D721Med (cell line): ENCODE measurements at regions not wholly inside any gene's neighbourhood (a gene's known extent, or its start where the extent isn't known, plus 50 kb on each side); places are given as distances from the start of the nearest gene placed in this dataset.
"Not testable (repeated sequence)": the region's sequence is repeated elsewhere in the genome, so short reads cannot be mapped to it uniquely, and the experiment has no call there.

Experiments
- DNase-seq: peaks from one replicate; pipeline ENCODE4 v3.0.0; 2011; ENCODE audit warnings: low spot score; ENCODE audit not compliant: insufficient read length
- FAIRE-seq: peaks from 2 replicates; lab custom pipeline; 2011; peaks lifted over from hg19 to GRCh38; lab: Jason Lieb, UNC
- TF ChIP-seq, protein P1 (sequence below): IDR thresholded peaks from 2 replicates; pipeline ENCODE4 v1.5.1; 2012; ENCODE audit warnings: mild to moderate bottlenecking, control low read depth; ENCODE audit not compliant: insufficient read depth; ENCODE audit errors: missing control alignments

DNA sequence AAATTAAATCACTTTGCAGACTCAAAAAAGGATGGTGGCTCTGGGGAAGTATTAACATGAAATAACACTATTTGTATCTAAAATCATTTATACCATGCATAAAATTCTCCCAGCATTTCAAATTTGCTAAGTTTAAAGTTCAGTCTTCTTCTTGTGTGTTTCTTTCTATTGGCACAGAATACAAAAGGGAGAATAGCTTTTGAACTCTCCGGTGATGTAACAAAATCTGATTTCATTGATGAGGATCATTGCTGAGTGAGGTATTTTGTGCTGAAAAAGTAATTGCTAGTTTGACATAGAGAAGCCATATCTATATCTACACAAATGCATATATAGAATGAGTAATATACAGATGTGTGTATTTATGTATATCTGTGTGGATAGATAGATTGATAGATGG is 174.8 kb downstream of the LACC1 start:
- TF ChIP-seq, protein P1, sequence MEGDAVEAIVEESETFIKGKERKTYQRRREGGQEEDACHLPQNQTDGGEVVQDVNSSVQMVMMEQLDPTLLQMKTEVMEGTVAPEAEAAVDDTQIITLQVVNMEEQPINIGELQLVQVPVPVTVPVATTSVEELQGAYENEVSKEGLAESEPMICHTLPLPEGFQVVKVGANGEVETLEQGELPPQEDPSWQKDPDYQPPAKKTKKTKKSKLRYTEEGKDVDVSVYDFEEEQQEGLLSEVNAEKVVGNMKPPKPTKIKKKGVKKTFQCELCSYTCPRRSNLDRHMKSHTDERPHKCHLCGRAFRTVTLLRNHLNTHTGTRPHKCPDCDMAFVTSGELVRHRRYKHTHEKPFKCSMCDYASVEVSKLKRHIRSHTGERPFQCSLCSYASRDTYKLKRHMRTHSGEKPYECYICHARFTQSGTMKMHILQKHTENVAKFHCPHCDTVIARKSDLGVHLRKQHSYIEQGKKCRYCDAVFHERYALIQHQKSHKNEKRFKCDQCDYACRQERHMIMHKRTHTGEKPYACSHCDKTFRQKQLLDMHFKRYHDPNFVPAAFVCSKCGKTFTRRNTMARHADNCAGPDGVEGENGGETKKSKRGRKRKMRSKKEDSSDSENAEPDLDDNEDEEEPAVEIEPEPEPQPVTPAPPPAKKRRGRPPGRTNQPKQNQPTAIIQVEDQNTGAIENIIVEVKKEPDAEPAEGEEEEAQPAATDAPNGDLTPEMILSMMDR, result no peak
- FAIRE-seq (no peak), DNase-seq (no peak)

DNA sequence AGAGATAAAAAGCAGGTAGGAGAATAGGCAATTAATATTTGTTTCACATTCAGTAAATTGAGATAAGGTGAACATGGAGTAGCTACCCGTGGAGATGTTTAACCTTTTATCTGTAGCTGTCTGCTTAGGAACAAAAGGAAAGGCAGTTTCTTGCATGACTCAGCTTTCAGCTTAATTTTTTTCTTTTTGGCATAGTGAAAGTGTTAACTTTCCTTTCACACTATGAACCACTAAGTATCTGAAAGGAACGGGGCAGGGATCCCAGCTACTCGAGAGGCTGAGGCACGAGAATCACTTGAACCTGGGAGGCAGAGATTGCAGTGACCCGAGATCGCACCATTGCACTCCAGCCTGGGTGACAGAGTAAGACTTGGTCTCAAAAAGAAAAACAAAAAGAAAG is 176.0 kb downstream of the LACC1 start:
- FAIRE-seq, DNase-seq: not testable (repeated sequence)

DNA sequence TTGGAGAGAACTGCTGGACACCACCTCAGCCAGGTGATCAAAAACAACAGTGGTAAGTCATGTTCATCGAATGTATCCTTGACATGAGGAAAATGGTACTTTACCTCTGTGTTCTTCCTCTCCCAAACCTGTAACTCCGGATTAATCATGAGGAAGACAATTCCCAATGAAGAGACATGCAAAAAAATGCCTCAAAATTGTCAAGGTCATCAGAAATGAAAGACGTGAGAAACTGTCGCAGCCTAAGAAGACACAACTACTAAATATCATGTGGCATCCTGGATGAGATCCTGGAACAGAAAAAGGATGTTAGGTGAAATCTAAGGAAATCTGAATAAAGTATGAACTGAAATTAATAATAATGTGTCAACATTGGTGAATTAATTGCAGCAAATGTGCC is 178.4 kb downstream of the LACC1 start:
- TF ChIP-seq, protein P1, result no peak
- DNase-seq (no peak), FAIRE-seq (no peak)

DNA sequence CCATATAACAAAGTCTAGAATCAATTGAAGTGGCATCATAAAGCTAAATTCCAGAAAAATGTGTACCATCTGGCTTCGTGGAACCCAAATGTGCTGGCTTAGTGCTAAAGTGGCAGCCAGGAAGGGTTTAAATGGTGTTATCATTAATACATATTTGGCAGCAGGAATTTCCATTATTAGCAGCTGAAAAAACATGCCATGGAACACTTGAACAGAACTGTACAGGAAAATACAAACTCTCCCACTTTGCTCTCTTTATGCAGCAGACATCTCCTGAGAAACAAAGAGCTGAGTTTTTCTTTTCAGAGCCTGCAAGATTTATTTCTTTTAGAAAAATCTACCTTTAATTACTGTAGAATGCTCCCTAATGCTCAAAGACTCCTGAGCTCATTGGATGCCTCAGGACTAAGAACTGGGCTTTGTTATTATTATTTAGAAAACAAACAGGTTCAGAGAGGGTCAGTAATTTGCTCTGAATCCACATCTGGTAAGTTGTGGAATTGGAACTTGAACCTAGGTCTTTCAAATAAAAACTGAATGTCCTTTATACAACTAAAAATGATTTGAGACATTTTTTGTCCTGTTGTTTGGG is 179.0 kb downstream of the LACC1 start:
- FAIRE-seq, result no peak
- no peak for DNase-seq
- TF ChIP-seq, protein P1, result no peak

DNA sequence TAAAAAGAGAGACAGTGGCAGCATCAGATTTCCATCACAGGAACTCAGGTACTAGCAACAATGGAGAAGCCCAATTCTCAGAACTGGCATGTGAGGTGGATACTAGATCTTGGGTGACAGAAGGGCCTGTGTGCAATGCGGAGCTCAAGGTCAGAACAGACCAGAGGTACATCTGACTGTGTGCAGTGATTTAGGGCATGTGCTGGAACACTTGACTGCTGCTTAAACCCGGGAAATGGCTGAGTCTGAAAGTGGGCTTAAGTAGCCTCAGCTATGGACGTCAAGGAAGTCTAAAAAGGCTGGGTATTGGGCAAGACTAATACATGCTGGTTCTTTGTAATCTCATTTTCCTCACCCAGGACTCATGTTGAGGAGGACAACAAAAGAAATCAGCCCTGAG is 182.2 kb downstream of the LACC1 start:
- TF ChIP-seq, protein P1, result no peak
- FAIRE-seq (no peak), DNase-seq (no peak)

DNA sequence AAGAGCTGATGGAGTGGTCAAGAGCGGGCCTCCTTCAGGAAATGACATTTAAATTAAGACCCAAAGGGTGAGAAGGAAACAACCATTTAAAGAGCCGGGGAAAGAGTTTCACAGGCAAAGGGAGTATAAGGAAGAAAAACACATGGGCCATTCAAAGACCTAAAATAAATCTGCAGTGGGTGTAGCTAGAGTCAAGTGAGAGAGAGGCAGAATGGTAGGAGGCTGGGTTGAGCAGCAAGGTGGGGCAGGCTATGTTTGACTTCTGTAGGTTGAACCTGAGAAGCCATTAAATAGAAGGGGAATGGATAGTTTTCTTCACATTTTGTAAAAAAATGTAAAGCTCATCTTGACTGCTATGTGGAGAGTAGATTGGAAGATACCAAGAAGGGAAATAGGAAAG is 183.8 kb downstream of the LACC1 start:
- DNase-seq, result no peak
- TF ChIP-seq, protein P1, result no peak
- no peak for FAIRE-seq

DNA sequence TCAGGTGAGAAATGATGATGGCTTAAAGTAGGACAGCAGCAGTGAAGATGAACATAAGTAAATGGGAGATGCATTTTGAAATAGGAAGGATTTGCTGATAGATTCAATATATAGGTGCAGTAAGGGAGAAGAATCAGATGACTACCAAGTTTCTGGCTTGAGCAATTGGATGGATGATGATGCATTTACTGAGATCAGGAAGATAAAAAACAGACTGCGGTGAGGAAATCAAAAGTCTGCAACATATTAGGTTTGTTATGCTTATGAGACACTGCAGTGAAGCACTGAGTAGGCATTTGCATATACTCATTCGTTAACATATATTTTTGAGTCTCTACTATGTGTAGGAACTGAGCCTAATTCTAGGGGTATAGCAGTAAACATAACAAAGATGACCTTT is 184.2 kb downstream of the LACC1 start:
- FAIRE-seq, result no peak
- DNase-seq, result no peak
- TF ChIP-seq, protein P1, result no peak

DNA sequence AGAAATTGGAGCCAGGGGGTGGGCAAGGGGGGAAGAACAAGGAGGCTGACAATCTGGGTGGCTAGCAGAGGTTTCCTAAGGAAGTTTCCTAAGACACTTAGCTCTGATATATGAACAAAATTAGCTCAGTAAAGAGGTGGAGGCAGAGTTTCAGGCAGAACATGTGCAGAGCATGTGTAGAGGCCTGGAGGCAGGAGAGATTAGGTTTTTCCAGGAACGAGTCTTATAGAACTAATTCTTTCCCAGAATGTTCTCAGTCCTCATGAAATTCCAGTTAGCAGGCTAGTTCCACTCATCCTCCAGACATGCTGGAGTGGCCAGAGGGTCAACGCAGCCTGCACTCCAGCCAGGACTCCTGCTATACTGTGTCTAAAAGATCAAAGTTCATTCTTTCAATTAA is 184.7 kb downstream of the LACC1 start:
- FAIRE-seq (no peak), DNase-seq (no peak)
- TF ChIP-seq, protein P1, result no peak
